Activated CD8-positive, alpha-beta T cell treated with anti-CD3 and anti-CD28 coated beads for 36 hours (primary cell): ENCODE measurements at regions not wholly inside any gene's neighbourhood (a gene's known extent, or its start where the extent isn't known, plus 50 kb on each side); places are given as distances from the start of the nearest gene placed in this dataset.

Source experiments
- ATAC-seq: fragments of 200-7000 bp; cut with Tn5 transposase; one replicate; pipeline ENCODE4 v1.10.0; 2021; ENCODE audit warnings: mild to moderate bottlenecking, moderate library complexity
- CTCF ChIA-PET: fragments of 350-600 bp; sonication (Branson Sonifier 250); formaldehyde crosslinking; loops from one replicate; lab custom pipeline; 2021; ENCODE audit warnings: antibody characterized with exemption; lab: Charles Lee
- POLR2A ChIA-PET: fragments of 350-600 bp; sonication (Branson Sonifier 250); formaldehyde crosslinking; loops from one replicate; lab custom pipeline; 2021; ENCODE audit warnings: antibody characterized with exemption; lab: Charles Lee
- DNase-seq: peaks from one replicate; pipeline ENCODE4 v3.0.0-alpha.2; 2020
- H3K27ac Mint-ChIP-seq: one replicate; pipeline ENCODE4 v1.8.0; 2021; ENCODE audit warnings: mild to moderate bottlenecking, mixed read lengths
- H3K27me3 Mint-ChIP-seq: one replicate; pipeline ENCODE4 v1.8.0; 2021; ENCODE audit warnings: mixed read lengths
- H3K36me3 Mint-ChIP-seq: one replicate; pipeline ENCODE4 v1.8.0; 2021; ENCODE audit warnings: low read depth, mixed read lengths
- H3K4me1 Mint-ChIP-seq: one replicate; pipeline ENCODE4 v1.8.0; 2021; ENCODE audit warnings: low read depth, mixed read lengths
- H3K4me3 Mint-ChIP-seq: one replicate; pipeline ENCODE4 v1.8.0; 2021; ENCODE audit warnings: mild to moderate bottlenecking, moderate library complexity, mixed read lengths
- H3K9me3 Mint-ChIP-seq: one replicate; pipeline ENCODE4 v1.8.0; 2021; ENCODE audit warnings: mixed read lengths
- intact Hi-C: fragments of 100-400 bp; cut with micrococcal nuclease; formaldehyde crosslinking; loops from one replicate; pipeline ENCODE4 v1.10.0; 2022
- TF ChIP-seq, protein P1 (sequence below): fragments of 200-600 bp; IDR thresholded peaks from one replicate; pipeline ENCODE4 v1.8.0; 2022; ENCODE audit warnings: antibody characterized with exemption, mild to moderate bottlenecking

DNA sequence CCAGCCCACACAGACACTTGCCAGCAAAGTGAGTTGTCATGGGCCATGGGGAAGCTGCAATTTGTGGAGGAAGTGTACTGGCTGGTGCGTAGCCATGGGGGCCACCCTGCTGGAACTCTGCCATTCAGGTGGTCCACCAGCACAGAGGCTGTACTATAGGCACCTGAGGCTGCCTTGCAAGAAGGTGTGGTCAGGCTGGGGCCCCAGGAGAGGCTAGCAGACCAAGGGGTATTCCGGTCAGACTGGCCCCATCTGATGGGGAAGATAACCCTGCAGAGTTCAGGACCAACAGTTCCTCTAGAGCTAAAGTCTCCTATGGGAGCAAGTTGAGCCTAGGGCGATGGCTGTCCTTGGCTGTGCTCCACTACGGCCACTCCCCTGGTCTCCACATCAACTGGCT lies 136.1 kb downstream of the DCAF12L2 start:
- CTCF ChIA-PET, result no interaction called here
- no peak overlapping the region for H3K27ac Mint-ChIP-seq
- no peak overlapping the region for H3K4me3 Mint-ChIP-seq
- H3K9me3 Mint-ChIP-seq, result no peaks in the 10 kb centered on the region
- H3K4me1 Mint-ChIP-seq, result no peaks in the 10 kb centered on the region
- no peaks in the 10 kb centered on the region for H3K36me3 Mint-ChIP-seq
- POLR2A ChIA-PET, result no interaction called here
- H3K27me3 Mint-ChIP-seq, result no peaks in the 10 kb centered on the region
- DNase-seq (no peak), ATAC-seq (no peak)
- intact Hi-C loops, result no loop called here
- TF ChIP-seq, protein P1, sequence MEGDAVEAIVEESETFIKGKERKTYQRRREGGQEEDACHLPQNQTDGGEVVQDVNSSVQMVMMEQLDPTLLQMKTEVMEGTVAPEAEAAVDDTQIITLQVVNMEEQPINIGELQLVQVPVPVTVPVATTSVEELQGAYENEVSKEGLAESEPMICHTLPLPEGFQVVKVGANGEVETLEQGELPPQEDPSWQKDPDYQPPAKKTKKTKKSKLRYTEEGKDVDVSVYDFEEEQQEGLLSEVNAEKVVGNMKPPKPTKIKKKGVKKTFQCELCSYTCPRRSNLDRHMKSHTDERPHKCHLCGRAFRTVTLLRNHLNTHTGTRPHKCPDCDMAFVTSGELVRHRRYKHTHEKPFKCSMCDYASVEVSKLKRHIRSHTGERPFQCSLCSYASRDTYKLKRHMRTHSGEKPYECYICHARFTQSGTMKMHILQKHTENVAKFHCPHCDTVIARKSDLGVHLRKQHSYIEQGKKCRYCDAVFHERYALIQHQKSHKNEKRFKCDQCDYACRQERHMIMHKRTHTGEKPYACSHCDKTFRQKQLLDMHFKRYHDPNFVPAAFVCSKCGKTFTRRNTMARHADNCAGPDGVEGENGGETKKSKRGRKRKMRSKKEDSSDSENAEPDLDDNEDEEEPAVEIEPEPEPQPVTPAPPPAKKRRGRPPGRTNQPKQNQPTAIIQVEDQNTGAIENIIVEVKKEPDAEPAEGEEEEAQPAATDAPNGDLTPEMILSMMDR, result no peak

DNA sequence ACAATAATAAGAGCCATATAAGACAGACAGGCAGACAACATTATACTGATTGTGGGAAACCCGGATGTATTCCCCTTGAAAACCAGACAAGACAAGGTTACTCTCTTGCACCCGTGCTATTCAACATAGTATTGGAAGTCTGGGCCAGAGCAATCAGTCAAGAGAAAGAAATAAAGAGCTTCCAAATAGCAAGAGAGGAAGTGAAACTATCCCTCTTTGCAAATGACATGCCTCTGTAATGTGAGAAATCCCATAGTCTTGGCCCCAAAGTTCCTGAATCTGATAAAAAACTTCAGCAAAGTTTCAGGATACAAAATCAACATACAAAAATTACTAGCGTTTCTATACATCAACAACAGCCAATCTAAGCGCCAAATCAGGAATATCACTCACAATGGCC lies 102.1 kb downstream of the DCAF12L2 start:
- H3K27me3 Mint-ChIP-seq, result no peaks in the 10 kb centered on the region
- POLR2A ChIA-PET, result no interaction called here
- H3K4me1 Mint-ChIP-seq, result no peaks in the 10 kb centered on the region
- intact Hi-C loops, result no loop called here
- H3K36me3 Mint-ChIP-seq, result no peaks in the 10 kb centered on the region
- DNase-seq (no peak), ATAC-seq (no peak)
- H3K27ac Mint-ChIP-seq, result no peak overlapping the region
- CTCF ChIA-PET, result no interaction called here
- TF ChIP-seq, protein P1, result no peak
- H3K9me3 Mint-ChIP-seq, result no peaks in the 10 kb centered on the region
- no peak overlapping the region for H3K4me3 Mint-ChIP-seq

DNA sequence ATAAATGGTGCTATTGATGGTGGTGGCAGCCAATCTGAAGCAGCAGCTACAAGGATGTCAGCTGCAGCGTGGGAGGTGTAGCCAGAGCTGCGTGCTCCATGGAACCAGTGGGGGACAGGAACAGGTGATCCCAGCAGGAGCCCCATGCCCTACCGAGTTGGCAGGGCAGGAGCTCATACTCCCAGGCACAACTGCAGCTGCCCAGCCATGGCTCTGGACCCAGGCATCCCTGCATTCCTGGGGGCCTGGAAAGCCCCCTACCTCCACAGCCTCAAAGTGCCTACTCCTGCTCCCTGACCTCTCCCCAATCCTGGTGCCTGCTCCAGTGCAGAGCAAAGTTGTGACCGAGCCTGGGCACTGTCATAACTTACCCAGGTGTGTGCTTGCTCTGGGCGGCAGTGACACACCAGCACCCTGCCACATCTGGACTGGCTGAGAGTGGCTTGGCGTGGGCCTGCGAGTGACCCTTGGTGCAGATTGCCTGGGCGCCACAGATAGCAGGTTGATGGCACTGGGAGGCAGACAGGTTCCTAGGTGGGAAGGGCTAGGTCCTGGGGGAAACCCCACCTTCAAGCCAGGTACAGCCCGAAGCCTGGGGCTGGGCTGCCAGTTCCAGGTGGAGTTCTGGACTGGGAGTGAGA lies 101.1 kb downstream of the DCAF12L2 start:
- no peak overlapping the region for H3K4me3 Mint-ChIP-seq
- H3K27me3 Mint-ChIP-seq, result no peaks in the 10 kb centered on the region
- TF ChIP-seq, protein P1, result no peak
- H3K27ac Mint-ChIP-seq, result no peak overlapping the region
- ChIA-PET CTCF (no interaction called here), POLR2A (no interaction called here)
- H3K36me3 Mint-ChIP-seq, result no peaks in the 10 kb centered on the region
- intact Hi-C loops, result no loop called here
- H3K4me1 Mint-ChIP-seq, result no peaks in the 10 kb centered on the region
- no peak for DNase-seq
- ATAC-seq, result no peak
- no peaks in the 10 kb centered on the region for H3K9me3 Mint-ChIP-seq

DNA sequence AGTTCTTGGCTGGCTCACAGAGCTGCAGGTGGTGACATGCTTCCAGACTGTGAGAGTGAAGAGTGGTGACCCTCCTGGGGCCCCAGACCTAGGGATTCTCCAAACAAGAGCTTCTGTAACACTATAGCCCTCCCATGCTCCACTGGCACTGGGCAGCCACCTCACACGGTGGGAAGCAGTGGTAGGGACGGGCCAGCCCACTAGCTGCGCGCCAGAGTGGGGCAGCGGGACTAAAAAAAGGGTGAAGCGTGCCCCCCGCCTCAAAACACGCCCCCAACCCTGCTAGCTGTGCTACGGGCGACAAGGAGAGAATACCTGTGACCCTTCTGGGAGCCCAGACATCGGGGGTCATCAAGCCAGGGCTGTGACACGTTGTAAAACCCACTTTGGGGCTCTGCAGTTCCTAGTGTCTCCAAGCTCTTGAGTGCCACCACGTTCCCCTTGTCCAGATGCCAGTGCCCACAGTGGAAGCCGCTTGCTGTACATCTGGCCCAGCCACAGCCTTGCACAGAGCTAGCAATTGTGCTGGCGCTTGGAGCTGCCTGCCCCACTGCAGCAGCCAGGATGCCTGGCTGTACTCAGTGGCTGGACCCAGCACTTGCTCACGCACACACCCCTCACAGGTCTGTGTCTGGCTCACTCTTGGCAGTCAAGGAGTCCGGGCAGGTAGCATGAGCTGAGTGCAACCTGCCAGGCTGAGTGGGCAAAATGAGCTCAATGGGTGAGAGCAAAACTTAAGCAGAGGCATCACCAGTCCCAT lies 100.0 kb downstream of the DCAF12L2 start:
- no peak overlapping the region for H3K4me3 Mint-ChIP-seq
- ATAC-seq, result no peak
- TF ChIP-seq, protein P1, result no peak
- H3K27me3 Mint-ChIP-seq, result no peaks in the 10 kb centered on the region
- H3K27ac Mint-ChIP-seq, result no peak overlapping the region
- H3K4me1 Mint-ChIP-seq, result no peaks in the 10 kb centered on the region
- ChIA-PET POLR2A (no interaction called here), CTCF (no interaction called here)
- DNase-seq, result no peak
- intact Hi-C loops, result no loop called here
- H3K36me3 Mint-ChIP-seq, result no peaks in the 10 kb centered on the region
- H3K9me3 Mint-ChIP-seq, result no peaks in the 10 kb centered on the region
